ENCODE measurements at regions not wholly inside any gene's neighbourhood (a gene's known extent, or its start where the extent isn't known, plus 50 kb on each side); places are given as distances from the start of the nearest gene placed in this dataset.

DNA sequence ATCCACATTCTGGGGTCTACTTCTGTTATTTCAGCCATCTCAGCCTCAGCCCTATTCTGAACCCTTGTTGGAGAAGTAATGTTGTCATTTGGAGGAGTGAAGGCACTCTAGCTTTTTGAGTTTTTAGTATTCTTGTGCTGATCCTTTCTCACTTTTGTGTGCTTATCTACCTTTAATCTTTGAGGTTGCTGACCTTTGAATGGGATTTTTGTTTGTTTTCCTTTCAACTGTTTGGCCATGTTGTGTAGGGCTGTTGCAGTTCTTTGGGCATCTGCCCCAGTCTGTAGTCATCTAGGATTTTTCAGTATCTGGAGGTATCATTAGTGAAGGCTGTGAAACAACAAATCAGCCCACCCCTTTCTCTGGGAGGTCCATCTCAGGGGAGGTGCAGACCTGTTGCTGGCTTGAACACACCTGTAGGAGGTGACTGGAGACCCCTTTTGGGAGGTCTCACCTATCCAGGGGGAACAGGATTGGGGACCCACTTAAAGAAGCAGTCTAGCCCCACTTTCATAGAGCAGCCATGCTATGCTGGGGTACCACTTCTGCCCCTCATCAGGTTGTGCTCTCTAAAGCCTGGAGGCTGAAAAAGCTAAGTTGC, 1391.4 kb downstream of the UQCRFS1 start:
- no peak for TF ChIP-seq TEAD4 (IDR thresholded peaks at IDR 0.05)
- TF ChIP-seq USF1 (IDR thresholded peaks at IDR 0.05), result no peak

Measured in Ishikawa (cell line).